BLaER1 treated with 17β-estradiol and CSF1 and Interleukin-3, amounts not matched to agents 10 nM and 100 nM (cell line): ENCODE measurements at regions not wholly inside any gene's neighbourhood (a gene's known extent, or its start where the extent isn't known, plus 50 kb on each side); places are given as distances from the start of the nearest gene placed in this dataset.

Source experiments
- H3K27ac ChIP-seq, 11 experiments: shearing (Covaris generic); formaldehyde crosslinking; 2 replicates each; pipeline ENCODE4 v1.8.1; 2022
- H3K27me3 ChIP-seq, 11 experiments: shearing (Covaris generic); formaldehyde crosslinking; 2 replicates each; pipeline ENCODE4 v1.8.1; 2022
- H3K36me3 ChIP-seq, 11 experiments: shearing (Covaris generic); formaldehyde crosslinking; 2 replicates each; pipeline ENCODE4 v1.8.1; 2022
- H3K4me1 ChIP-seq, 10 experiments: shearing (Covaris generic); formaldehyde crosslinking; 2 replicates each; pipeline ENCODE4 v1.8.1; 2022
- H3K4me2 ChIP-seq, 11 experiments: shearing (Covaris generic); formaldehyde crosslinking; 2 replicates each; pipeline ENCODE4 v1.8.1; 2022
- H3K4me3 ChIP-seq, 10 experiments: shearing (Covaris generic); formaldehyde crosslinking; 2 replicates each; pipeline ENCODE4 v1.8.1; 2022
- H3K9ac ChIP-seq, 11 experiments: shearing (Covaris generic); formaldehyde crosslinking; 2 replicates each; pipeline ENCODE4 v1.8.1; 2022
- H3K9me3 ChIP-seq, 11 experiments: shearing (Covaris generic); formaldehyde crosslinking; replicated peaks in 1 of 11; 2 replicates each; pipeline ENCODE4 v1.8.1; 2022
- H4K20me1 ChIP-seq, 11 experiments: shearing (Covaris generic); formaldehyde crosslinking; 2 replicates each; pipeline ENCODE4 v1.8.1; 2022
- Cebpa-rat ChIP-seq, 11 experiments: shearing (Covaris generic); IDR thresholded peaks; 2 replicates each; pipeline ENCODE4 v1.8.1; 2022

DNA sequence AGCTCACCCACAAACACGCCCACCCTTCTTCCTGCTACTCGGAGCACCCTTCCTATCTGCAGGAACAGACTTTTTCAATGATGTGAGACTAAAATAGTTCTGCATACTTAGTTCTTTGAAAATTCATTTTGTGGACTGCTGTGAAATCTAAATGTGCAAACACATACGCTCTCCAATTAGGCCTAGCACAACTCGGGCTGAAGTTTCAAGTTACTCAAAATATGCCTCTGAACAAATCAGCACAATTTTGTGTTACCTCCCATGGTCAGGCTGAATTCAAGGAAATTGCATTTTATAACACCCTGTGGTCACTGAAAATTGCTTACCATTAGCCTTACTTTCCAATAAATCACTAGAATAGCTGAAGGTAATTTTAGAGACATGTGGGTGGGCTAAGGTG, 323.8 kb upstream of the ADCY2 start:
- H3K4me1 ChIP-seq: no peaks in the 10 kb centered on the region
- H3K9ac ChIP-seq: no peak overlapping the region
- H3K27me3 ChIP-seq: no peaks in the 10 kb centered on the region
- no peaks in the 10 kb centered on the region for H3K9me3 ChIP-seq
- no peak overlapping the region for H3K27ac ChIP-seq
- no peaks in the 10 kb centered on the region for H3K36me3 ChIP-seq
- H3K4me3 ChIP-seq: no peak overlapping the region
- TF ChIP-seq Cebpa-rat (IDR thresholded peaks at IDR 0.05): no peak
- H3K4me2 ChIP-seq: no peak overlapping the region
- no peaks in the 10 kb centered on the region for H4K20me1 ChIP-seq

DNA sequence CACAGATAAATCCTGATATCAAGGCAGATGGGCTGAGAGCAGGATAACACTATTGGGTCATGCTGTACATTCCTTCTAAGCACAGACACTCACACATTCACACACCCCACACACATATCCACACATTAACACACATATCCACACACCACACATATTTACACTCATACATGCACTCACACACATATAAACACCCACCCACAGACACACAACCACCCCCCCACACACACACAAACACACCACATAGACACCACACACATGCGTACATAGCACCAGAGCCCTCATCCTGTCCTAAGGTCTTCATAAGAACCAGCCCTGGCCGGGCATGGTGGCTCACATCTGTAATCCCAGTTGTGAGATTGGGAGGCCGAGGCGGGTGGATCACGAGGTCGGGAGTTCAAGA, 322.3 kb upstream of the ADCY2 start:
- Histone ChIP-seq H3K27me3 (no peaks in the 10 kb centered on the region), H3K4me3 (no peak overlapping the region), H3K4me2 (no peak overlapping the region), H3K9me3 (no peaks in the 10 kb centered on the region), H3K36me3 (no peaks in the 10 kb centered on the region), H3K9ac (no peak overlapping the region), H4K20me1 (no peaks in the 10 kb centered on the region), H3K27ac (no peak overlapping the region), H3K4me1 (no peaks in the 10 kb centered on the region)
- TF ChIP-seq Cebpa-rat (IDR thresholded peaks at IDR 0.05): no peak

DNA sequence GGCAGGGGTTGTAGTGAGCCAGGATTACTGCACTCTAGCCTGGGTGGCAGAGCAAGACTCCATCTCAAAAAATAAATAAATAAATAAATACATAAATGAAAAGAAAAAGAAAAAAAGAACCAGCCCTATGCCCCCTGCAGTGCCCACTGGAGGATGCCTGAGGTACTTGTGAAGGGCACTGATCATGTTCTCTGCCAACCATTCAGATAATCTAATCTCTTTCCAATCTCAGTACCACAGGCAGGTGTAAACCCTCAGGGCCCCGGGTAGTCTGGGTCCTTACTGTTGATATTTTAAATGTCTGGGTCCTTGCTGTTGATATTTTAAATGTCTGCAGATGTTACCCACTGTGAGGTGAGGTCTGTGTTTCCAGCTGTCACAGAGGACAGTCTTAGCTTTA, 321.8 kb upstream of the ADCY2 start:
- Histone ChIP-seq H3K9me3 (no peaks in the 10 kb centered on the region), H3K27ac (no peak overlapping the region), H3K4me3 (no peak overlapping the region), H3K36me3 (no peaks in the 10 kb centered on the region), H3K27me3 (no peaks in the 10 kb centered on the region), H4K20me1 (no peaks in the 10 kb centered on the region), H3K4me2 (no peak overlapping the region), H3K9ac (no peak overlapping the region), H3K4me1 (no peaks in the 10 kb centered on the region)
- no peak for TF ChIP-seq Cebpa-rat (IDR thresholded peaks at IDR 0.05)

DNA sequence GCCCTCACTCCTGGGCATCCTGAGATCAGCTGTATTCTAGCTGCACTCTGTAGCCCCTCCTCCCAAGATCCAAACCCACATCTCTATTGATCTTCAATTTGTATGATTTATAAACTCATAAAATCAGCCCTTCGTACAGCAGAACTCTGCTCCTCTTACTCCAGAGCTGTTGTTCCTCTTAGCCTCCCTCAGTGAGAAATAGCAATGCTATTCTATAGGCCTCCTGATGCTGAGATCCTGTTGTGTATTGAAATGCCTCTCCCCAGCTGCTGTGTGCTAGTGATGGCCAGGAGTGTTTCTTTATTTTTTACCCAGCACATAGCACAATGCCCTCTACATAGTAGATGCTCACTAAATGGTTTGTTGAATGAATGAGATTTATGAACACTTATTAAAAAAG, 320.5 kb upstream of the ADCY2 start:
- Histone ChIP-seq H3K27ac (no peak overlapping the region), H3K27me3 (no peaks in the 10 kb centered on the region)
- no peak for TF ChIP-seq Cebpa-rat (IDR thresholded peaks at IDR 0.05)

DNA sequence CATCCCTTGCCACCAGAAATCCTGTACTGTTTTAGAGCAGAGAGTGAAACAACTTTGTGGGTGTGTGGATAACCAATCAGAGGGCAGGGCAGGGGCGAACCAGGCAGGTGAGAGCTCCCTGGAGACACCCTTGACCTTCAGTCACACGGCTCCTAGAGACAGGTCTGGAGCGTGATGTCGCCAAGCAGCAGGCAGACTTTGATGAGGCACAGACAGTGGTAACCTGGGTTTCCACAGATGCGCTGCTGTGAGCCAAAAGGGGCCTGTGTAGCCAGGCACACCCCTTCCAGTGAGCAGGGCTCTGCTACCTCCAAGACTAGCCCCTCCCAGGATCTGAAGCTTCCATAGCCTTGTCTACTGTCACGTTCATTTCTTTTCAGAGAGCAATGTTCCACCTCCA, 317.8 kb upstream of the ADCY2 start:
- TF ChIP-seq Cebpa-rat (IDR thresholded peaks at IDR 0.05): no peak

More for the DNA sequence above, 320.5 kb upstream of the ADCY2 start:
- H3K4me1 ChIP-seq: no peaks in the 10 kb centered on the region
- H3K4me3 ChIP-seq: no peak overlapping the region
- no peak overlapping the region for H3K4me2 ChIP-seq
- H3K36me3 ChIP-seq: no peaks in the 10 kb centered on the region
- no peak overlapping the region for H3K9ac ChIP-seq
- no peaks in the 10 kb centered on the region for H4K20me1 ChIP-seq
- no peaks in the 10 kb centered on the region for H3K9me3 ChIP-seq

DNA sequence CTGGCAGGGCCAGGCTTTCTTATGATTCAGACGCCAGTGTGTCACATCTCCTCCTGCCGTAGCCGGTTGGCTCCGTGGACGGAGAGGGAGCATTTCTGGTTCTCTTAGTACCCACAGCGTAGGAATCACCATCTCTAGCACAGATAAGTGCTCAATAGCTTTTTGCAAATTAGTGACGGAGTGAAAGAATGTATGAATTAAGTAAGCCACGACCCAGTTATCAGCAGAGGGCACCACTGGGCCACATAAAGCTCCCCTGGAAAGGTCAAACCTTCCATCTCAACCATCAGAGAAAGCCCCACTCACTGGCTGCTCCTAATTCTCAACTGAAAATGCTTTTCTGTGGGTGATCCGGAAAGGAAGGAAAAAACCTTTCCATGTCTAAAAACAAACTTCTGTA, 317.0 kb upstream of the ADCY2 start:
- Histone ChIP-seq H3K4me1 (no peaks in the 10 kb centered on the region), H4K20me1 (no peaks in the 10 kb centered on the region), H3K36me3 (no peaks in the 10 kb centered on the region), H3K27me3 (no peaks in the 10 kb centered on the region; a peak in 1 of 22 replicates), H3K27ac (no peak overlapping the region), H3K4me2 (no peak overlapping the region), H3K9me3 (no peaks in the 10 kb centered on the region), H3K9ac (no peak overlapping the region), H3K4me3 (no peak overlapping the region)
- TF ChIP-seq Cebpa-rat (IDR thresholded peaks at IDR 0.05): no peak

More for the DNA sequence above, 317.8 kb upstream of the ADCY2 start:
- H3K9ac ChIP-seq: no peak overlapping the region
- H3K9me3 ChIP-seq: no peaks in the 10 kb centered on the region
- no peak overlapping the region for H3K27ac ChIP-seq
- no peak overlapping the region for H3K4me3 ChIP-seq
- H3K4me2 ChIP-seq: no peak overlapping the region
- H3K27me3 ChIP-seq: no peaks in the 10 kb centered on the region; a peak in 1 of 22 replicates
- H3K4me1 ChIP-seq: no peaks in the 10 kb centered on the region
- H4K20me1 ChIP-seq: no peaks in the 10 kb centered on the region
- no peaks in the 10 kb centered on the region for H3K36me3 ChIP-seq

DNA sequence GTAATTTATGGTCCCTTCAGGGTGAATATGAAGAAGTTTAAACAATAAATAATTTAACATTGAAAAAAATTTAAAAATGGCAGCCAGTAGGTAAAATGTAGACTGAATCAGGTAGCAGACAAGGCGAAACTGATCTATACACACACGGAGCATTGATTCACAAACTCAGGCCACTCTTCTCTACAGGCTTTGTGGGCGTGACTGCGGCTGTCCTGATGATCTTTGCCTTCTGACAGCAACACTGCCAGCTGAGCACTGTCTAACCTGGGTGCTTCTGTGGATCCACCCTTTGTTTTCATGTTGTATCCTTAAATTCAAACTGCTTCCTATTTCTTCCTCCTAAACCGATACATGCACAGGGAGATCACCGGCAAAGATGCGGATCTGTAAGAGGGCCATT, 315.4 kb upstream of the ADCY2 start:
- Histone ChIP-seq H4K20me1 (no peaks in the 10 kb centered on the region), H3K9me3 (peaks cover 0 to 4% (median 0%) of the 10 kb centered on the region in 11 experiments; a peak in 4 of 22 replicates), H3K4me3 (no peak overlapping the region), H3K4me1 (no peaks in the 10 kb centered on the region), H3K36me3 (no peaks in the 10 kb centered on the region), H3K27me3 (no peaks in the 10 kb centered on the region; a peak in 1 of 22 replicates), H3K9ac (no peak overlapping the region), H3K27ac (no peak overlapping the region), H3K4me2 (peak overlapping the region in 1 of 11 experiments; percentile 16; a peak in 1 of 22 replicates)
- TF ChIP-seq Cebpa-rat (IDR thresholded peaks at IDR 0.05): no peak

DNA sequence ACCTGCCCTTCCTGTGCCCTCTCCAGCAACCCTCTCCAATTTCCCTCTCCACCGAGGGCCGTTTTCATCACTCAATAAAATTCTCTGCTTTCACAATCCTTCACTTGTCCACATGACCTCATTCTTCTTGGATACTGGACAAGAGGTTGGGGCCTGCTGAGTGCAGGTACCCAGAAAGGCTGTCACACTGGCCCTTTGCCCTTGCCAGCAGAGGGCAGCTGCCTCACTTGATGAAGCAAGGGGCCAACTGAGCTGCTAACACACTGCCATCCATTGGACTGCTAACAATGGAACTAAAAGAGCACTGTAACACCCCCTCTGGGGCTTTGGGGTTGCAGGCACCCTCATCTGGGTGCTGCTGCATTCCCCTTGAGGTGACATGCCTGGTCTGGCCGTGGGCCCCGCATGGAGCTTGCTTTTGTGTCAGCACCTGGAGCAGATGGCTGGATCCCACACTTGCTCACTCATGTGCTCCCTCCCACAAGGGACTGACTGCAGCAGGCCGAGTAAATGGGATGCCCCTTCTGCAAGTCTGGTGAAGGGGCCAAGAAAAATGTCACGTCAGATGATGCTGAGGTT, 308.1 kb upstream of the ADCY2 start:
- Histone ChIP-seq H3K36me3 (no peaks in the 10 kb centered on the region), H3K9me3 (peaks cover 0 to 7% (median 0%) of the 10 kb centered on the region in 11 experiments; a peak in 4 of 22 replicates), H3K27ac (no peak overlapping the region), H3K4me2 (no peak overlapping the region), H3K4me1 (no peaks in the 10 kb centered on the region), H3K4me3 (no peak overlapping the region), H4K20me1 (no peaks in the 10 kb centered on the region), H3K9ac (no peak overlapping the region), H3K27me3 (no peaks in the 10 kb centered on the region)
- TF ChIP-seq Cebpa-rat (IDR thresholded peaks at IDR 0.05): no peak

DNA sequence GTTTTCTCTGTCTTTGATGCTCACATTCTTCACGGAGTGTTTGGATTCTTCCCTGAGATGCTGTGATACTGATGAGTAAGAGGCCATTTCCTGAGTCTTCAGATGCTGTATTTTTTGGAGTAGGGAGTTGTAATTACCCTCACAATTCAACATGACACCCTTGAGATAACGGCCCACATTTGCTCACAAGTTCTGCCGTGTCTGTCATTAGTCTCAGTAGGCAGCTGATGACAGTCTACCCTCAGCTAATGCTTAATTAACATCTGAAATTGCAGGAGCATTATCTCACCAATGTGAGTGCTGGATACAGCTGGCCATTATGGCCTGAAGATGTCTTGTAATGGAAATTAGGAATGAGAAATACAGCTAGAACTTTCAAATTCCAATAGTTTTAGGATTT, 307.1 kb upstream of the ADCY2 start:
- H3K4me2 ChIP-seq: no peak overlapping the region
- H3K4me3 ChIP-seq: no peak overlapping the region
- peaks cover 0 to 7% (median 0%) of the 10 kb centered on the region in 11 experiments; a peak in 4 of 22 replicates for H3K9me3 ChIP-seq
- H3K36me3 ChIP-seq: no peaks in the 10 kb centered on the region
- no peaks in the 10 kb centered on the region for H3K27me3 ChIP-seq
- no peaks in the 10 kb centered on the region for H3K4me1 ChIP-seq
- no peaks in the 10 kb centered on the region for H4K20me1 ChIP-seq
- H3K27ac ChIP-seq: no peak overlapping the region
- H3K9ac ChIP-seq: no peak overlapping the region
- TF ChIP-seq Cebpa-rat (IDR thresholded peaks at IDR 0.05): no peak

DNA sequence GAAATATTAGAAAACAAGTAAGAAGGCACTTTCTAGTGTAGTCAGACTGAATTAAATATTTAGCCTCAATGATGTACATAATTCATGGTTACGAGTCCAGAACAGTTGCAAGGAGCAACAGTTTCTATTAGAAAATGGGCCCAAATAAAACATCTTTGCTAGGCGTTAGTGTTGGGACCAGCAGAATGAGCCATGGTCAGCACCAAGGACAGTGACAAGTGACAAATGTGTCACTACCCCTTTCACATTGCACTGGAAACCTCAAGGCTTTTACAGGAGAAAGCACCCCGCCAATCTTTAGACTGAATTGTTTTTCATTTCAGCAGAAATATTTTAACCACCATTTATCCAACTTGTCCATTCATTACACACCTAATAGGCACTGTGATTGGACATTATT, 301.3 kb upstream of the ADCY2 start:
- no peak overlapping the region for H3K4me2 ChIP-seq
- H3K4me3 ChIP-seq: no peak overlapping the region
- no peak overlapping the region for H3K27ac ChIP-seq
- no peaks in the 10 kb centered on the region for H3K27me3 ChIP-seq
- TF ChIP-seq Cebpa-rat (IDR thresholded peaks at IDR 0.05): no peak
- no peaks in the 10 kb centered on the region for H3K9me3 ChIP-seq
- H3K4me1 ChIP-seq: no peaks in the 10 kb centered on the region
- no peak overlapping the region for H3K9ac ChIP-seq
- no peaks in the 10 kb centered on the region for H3K36me3 ChIP-seq
- no peaks in the 10 kb centered on the region for H4K20me1 ChIP-seq
